A673 (cell line): ENCODE measurements at regions not wholly inside any gene's neighbourhood (a gene's known extent, or its start where the extent isn't known, plus 50 kb on each side); places are given as distances from the start of the nearest gene placed in this dataset.

ENCODE experiments used
- BruUV-seq: library from RNA; stranded (reverse); fragments of 400-500 nt; replicated peaks from 2 replicates; lab custom pipeline; 2021; lab: Mats Ljungman, UMichigan
- CTCF ChIA-PET: fragments of 300-600 bp; sonication (Branson Sonifier 250); formaldehyde crosslinking; loops from one replicate; lab custom pipeline; 2022; ENCODE audit warnings: antibody characterized with exemption; lab: Charles Lee
- POLR2A ChIA-PET: fragments of 300-600 bp; sonication (Branson Sonifier 250); formaldehyde crosslinking; loops from one replicate; lab custom pipeline; 2022; ENCODE audit warnings: antibody characterized with exemption; ENCODE audit not compliant: low non-redundant PET; lab: Charles Lee
- DNase-seq: peaks from one replicate; pipeline ENCODE4 v3.0.0-alpha.2; 2015; ENCODE audit warnings: low spot score
- H3K27ac ChIP-seq: fragments of 200-600 bp; sonication (generic); 2 replicates; pipeline ENCODE4 v1.5.1; 2016; ENCODE audit warnings: mixed run types, low read depth, mild to moderate bottlenecking, mixed read lengths, antibody characterized with exemption, low read length; ENCODE audit not compliant: poor library complexity, severe bottlenecking
- H3K27me3 ChIP-seq: fragments of 200-600 bp; sonication (generic); replicated peaks from 2 replicates; pipeline ENCODE4 v1.6.1; 2017; ENCODE audit warnings: mixed run types, low read depth, mild to moderate bottlenecking, mixed read lengths, antibody characterized with exemption, low read length; ENCODE audit not compliant: insufficient read depth, poor library complexity
- H3K36me3 ChIP-seq: fragments of 200-600 bp; sonication (generic); 2 replicates; pipeline ENCODE4 v1.6.1; 2016; ENCODE audit warnings: mixed run types, mild to moderate bottlenecking, mixed read lengths, antibody characterized with exemption, low read length; ENCODE audit not compliant: insufficient read depth, poor library complexity, severe bottlenecking
- H3K4me1 ChIP-seq: fragments of 200-600 bp; sonication (generic); 2 replicates; pipeline ENCODE4 v1.6.1; 2017; ENCODE audit warnings: mixed run types, mild to moderate bottlenecking, mixed read lengths, antibody characterized with exemption, low read length; ENCODE audit not compliant: insufficient read depth, poor library complexity, severe bottlenecking
- H3K4me3 ChIP-seq: fragments of 200-600 bp; sonication (generic); 2 replicates; pipeline ENCODE4 v1.5.1; 2016; ENCODE audit warnings: low read depth, mixed run types, mild to moderate bottlenecking, mixed read lengths, low read length; ENCODE audit not compliant: poor library complexity, severe bottlenecking
- H3K9me3 ChIP-seq: fragments of 200-600 bp; sonication (generic); 2 replicates; pipeline ENCODE4 v1.6.1; 2016; ENCODE audit warnings: mixed run types, low read depth, mild to moderate bottlenecking, mixed read lengths, antibody characterized with exemption, low read length; ENCODE audit not compliant: poor library complexity, severe bottlenecking
- CTCF ChIP-seq: fragments of 300-800, 200-600 bp; sonication (generic); conservative IDR thresholded peaks from 2 replicates; pipeline ENCODE4 v1.5.1; 2017; ENCODE audit warnings: low read depth, mild to moderate bottlenecking, antibody characterized with exemption, low read length, moderate library complexity, mixed read lengths
- EZH2 ChIP-seq: fragments of 200-600 bp; sonication (generic); IDR thresholded peaks from 2 replicates; pipeline ENCODE4 v1.6.1; 2017; ENCODE audit warnings: borderline replicate concordance, low read depth, mild to moderate bottlenecking, mixed read lengths, antibody characterized with exemption, low read length; ENCODE audit not compliant: poor library complexity, severe bottlenecking
- intact Hi-C: fragments of 100-400 bp; cut with micrococcal nuclease; formaldehyde crosslinking; loops from one replicate; pipeline ENCODE4 v1.10.0; 2022; ENCODE audit not compliant: unreplicated experiment

- TF ChIP-seq EZH2 (no peak), CTCF (no peak)
- Histone ChIP-seq H3K4me3 (no peak overlapping the region), H3K27ac (no peak overlapping the region), H3K9me3 (no peaks in the 10 kb centered on the region), H3K27me3 (no peaks in the 10 kb centered on the region), H3K36me3 (no peaks in the 10 kb centered on the region), H3K4me1 (no peaks in the 10 kb centered on the region)
- DNase-seq: no peak
- ChIA-PET POLR2A (no interaction called here), CTCF (no interaction called here)
- intact Hi-C loops: no loop called here
- BruUV-seq: no TSS peak
Measured at GRCh38 chr6:11324453-11325015, 92.1 kb upstream of the NEDD9 start.

GRCh38 chr6:11323666-11324452 is 91.4 kb upstream of the NEDD9 start:
- H3K4me3 ChIP-seq: no peak overlapping the region
- BruUV-seq: no TSS peak
- CTCF ChIA-PET: no interaction called here

GRCh38 chr6:11322252-11322885 is 89.9 kb upstream of the NEDD9 start:
- BruUV-seq: no TSS peak
- intact Hi-C loops: no loop called here
- no peaks in the 10 kb centered on the region for H3K36me3 ChIP-seq
- POLR2A ChIA-PET: no interaction called here
- no peaks in the 10 kb centered on the region for H3K9me3 ChIP-seq
- CTCF ChIA-PET: no interaction called here
- H3K4me3 ChIP-seq: no peak overlapping the region
- no peak overlapping the region for H3K27ac ChIP-seq
- no peaks in the 10 kb centered on the region for H3K27me3 ChIP-seq
- no peaks in the 10 kb centered on the region for H3K4me1 ChIP-seq
- no peak for DNase-seq
- no peak for TF ChIP-seq CTCF
- no peak for TF ChIP-seq EZH2

More at GRCh38 chr6:11323666-11324452, 91.4 kb upstream of the NEDD9 start:
- no peak for DNase-seq
- H3K9me3 ChIP-seq: no peaks in the 10 kb centered on the region
- no peaks in the 10 kb centered on the region for H3K4me1 ChIP-seq
- H3K27ac ChIP-seq: no peak overlapping the region
- POLR2A ChIA-PET: no interaction called here
- intact Hi-C loops: no loop called here
- no peak for TF ChIP-seq EZH2
- TF ChIP-seq CTCF: no peak
- H3K27me3 ChIP-seq: no peaks in the 10 kb centered on the region
- no peaks in the 10 kb centered on the region for H3K36me3 ChIP-seq
